HG03196 (cell line): ENCODE measurements at regions not wholly inside any gene's neighbourhood (a gene's known extent, or its start where the extent isn't known, plus 50 kb on each side); places are given as distances from the start of the nearest gene placed in this dataset.

Source experiments
- ATAC-seq: cut with Tn5 transposase; IDR thresholded peaks from one replicate; pipeline ENCODE4 v1.9.1; 2021; ENCODE audit not compliant: unreplicated experiment

- no peak for ATAC-seq
These were observed 130.9 kb downstream of the GDAP2 start for GRCh38 chr1:117798550-117798949.

DNA sequence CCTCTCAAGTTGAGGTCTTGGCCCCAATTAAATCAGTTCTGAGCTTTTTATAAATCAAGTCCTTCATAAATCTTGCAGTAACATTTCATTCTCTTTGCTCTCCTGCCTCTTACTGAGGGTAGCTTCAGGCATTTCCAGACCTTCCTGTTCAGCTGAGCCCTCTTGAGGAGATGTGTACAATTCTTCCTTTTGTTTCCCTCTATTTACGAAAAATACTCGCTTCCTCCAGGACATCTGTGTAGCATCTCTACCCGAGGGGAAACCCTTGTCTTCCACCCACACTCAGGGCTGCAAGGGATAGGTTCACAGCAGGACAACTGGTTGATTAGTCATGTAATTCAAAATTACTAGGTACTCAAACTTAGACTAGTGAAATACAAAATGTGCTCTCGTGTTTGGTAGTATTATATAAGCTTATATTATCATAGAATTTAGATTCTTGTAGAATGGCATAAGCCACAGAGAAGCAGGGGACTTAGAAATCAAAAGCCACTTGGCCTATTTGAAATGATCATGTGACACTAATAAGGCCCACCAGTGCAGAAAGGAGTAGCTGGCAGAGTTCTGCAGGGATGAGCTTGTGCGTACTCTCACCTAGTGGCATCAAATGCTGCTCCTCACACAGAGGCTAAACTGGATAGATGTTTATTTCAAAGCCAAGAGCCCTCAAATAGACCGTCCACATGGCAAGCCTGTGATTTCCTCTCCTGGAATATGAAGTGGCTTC, 126.7 kb downstream of the GDAP2 start:
- no peak for ATAC-seq

DNA sequence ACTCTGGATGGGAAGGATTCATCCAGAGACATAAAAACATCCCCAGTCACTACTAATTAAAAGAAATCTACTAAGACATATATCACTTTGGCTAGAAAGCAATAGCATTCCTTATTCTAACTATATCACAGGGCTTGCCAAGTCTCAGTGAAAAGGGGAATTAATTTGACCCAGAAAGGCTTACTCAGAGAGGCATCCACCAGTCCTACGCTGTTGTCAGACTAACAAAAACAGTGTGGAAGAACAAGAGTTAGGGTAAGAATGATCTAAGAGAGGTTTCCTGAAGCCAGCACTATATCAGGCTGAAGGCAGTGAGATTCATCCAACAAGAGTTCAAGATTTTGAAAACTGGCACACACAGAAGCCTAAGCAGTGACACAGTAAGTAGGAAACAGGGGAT, 126.1 kb downstream of the GDAP2 start:
- no peak for ATAC-seq

GRCh38 chr1:117809764-117810163, 119.7 kb downstream of the GDAP2 start:
- ATAC-seq: no peak

DNA sequence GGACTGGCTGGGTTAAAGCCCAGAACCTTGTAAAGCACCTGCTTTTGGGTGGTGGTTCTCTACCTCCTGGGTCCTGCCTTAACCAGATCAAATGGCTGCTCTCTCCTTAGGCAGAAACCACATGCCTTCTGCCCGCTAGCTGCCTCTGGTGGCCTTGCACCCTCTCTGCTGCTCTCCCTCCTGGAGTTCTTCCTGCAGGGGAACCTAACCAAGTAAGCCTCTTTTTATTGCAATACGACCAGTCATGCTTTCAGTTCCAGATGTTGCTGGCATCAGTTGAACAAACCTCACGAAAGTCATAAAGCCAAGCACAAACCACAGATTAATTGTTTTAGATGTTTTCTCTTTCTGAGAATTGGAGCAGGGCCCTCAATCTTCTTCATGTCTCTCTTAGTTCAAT, 118.9 kb downstream of the GDAP2 start:
- ATAC-seq: no peak

GRCh38 chr1:117812869-117813511, 116.4 kb downstream of the GDAP2 start:
- ATAC-seq: no peak
